H9 (cell line): ENCODE measurements at regions not wholly inside any gene's neighbourhood (a gene's known extent, or its start where the extent isn't known, plus 50 kb on each side); places are given as distances from the start of the nearest gene placed in this dataset.

Experiments
- DNase-seq: peaks from one replicate; pipeline ENCODE4 v3.0.0-alpha.2; 2017
- H2AFZ ChIP-seq: one replicate; pipeline ENCODE4 v1.6.1; 2013; ENCODE audit warnings: mild to moderate bottlenecking, low read length, control low read depth, moderate library complexity
- H2AK5ac ChIP-seq: 2 replicates; pipeline ENCODE4 v1.6.1; 2013; ENCODE audit warnings: low read length, control low read depth, mixed read lengths; ENCODE audit not compliant: insufficient read length
- H2BK120ac ChIP-seq: one replicate; pipeline ENCODE4 v1.6.1; 2013; ENCODE audit warnings: low read depth, mild to moderate bottlenecking, low read length, control low read depth, inconsistent platforms; ENCODE audit not compliant: poor library complexity, severe bottlenecking
- H2BK12ac ChIP-seq: 2 replicates; pipeline ENCODE4 v1.6.1; 2013; ENCODE audit warnings: low read length, control low read depth, mixed read lengths, low read depth; ENCODE audit not compliant: insufficient read length
- H2BK15ac ChIP-seq: 2 replicates; pipeline ENCODE4 v1.6.1; 2013; ENCODE audit warnings: low read depth, low read length, control low read depth
- H2BK20ac ChIP-seq: one replicate; pipeline ENCODE4 v1.6.1; 2013; ENCODE audit warnings: low read depth, mild to moderate bottlenecking, low read length, control low read depth, inconsistent platforms; ENCODE audit not compliant: poor library complexity, severe bottlenecking
- H2BK5ac ChIP-seq: 2 replicates; pipeline ENCODE4 v1.6.1; 2013; ENCODE audit warnings: low read length, control low read depth, mixed read lengths; ENCODE audit not compliant: insufficient read length
- H3K14ac ChIP-seq: 2 replicates; pipeline ENCODE4 v1.6.1; 2013; ENCODE audit warnings: low read length, control low read depth; ENCODE audit not compliant: insufficient read depth
- H3K18ac ChIP-seq: 2 replicates; pipeline ENCODE4 v1.6.1; 2013; ENCODE audit warnings: low read depth, mild to moderate bottlenecking, mixed read lengths, low read length, control low read depth; ENCODE audit not compliant: insufficient read length
- H3K23ac ChIP-seq: 2 replicates; pipeline ENCODE4 v1.6.1; 2013; ENCODE audit warnings: low read length, control low read depth, mixed read lengths, low read depth; ENCODE audit not compliant: insufficient read length
- H3K23me2 ChIP-seq: 2 replicates; pipeline ENCODE4 v1.6.1; 2013; ENCODE audit warnings: low read depth, mild to moderate bottlenecking, mixed read lengths, low read length, control low read depth; ENCODE audit not compliant: insufficient read length, poor library complexity, severe bottlenecking
- H3K27ac ChIP-seq: 2 replicates; pipeline ENCODE4 v1.5.1; 2013; ENCODE audit warnings: low read length, control low read depth, mixed read lengths, low read depth; ENCODE audit not compliant: insufficient read length
- H3K27me3 ChIP-seq: 2 replicates; pipeline ENCODE4 v1.6.1; 2013; ENCODE audit warnings: low read length, control low read depth, inconsistent platforms; ENCODE audit not compliant: insufficient read depth
- H3K4ac ChIP-seq: 2 replicates; pipeline ENCODE4 v1.6.1; 2013; ENCODE audit warnings: low read depth, mild to moderate bottlenecking, control low read depth, inconsistent platforms, low read length, moderate library complexity
- H3K4me1 ChIP-seq: 2 replicates; pipeline ENCODE4 v1.6.1; 2013; ENCODE audit warnings: low read length, control low read depth, inconsistent platforms; ENCODE audit not compliant: insufficient read depth
- H3K4me2 ChIP-seq: 2 replicates; pipeline ENCODE4 v1.6.1; 2013; ENCODE audit warnings: low read length, control low read depth, mixed read lengths; ENCODE audit not compliant: insufficient read length, insufficient read depth
- H3K56ac ChIP-seq: 2 replicates; pipeline ENCODE4 v1.6.1; 2013; ENCODE audit warnings: low read depth, mild to moderate bottlenecking, mixed read lengths, low read length, control low read depth; ENCODE audit not compliant: insufficient read length
- H3K79me1 ChIP-seq: 2 replicates; pipeline ENCODE4 v1.6.1; 2013; ENCODE audit warnings: low read depth, mild to moderate bottlenecking, moderate library complexity, low read length, control low read depth, inconsistent platforms; ENCODE audit not compliant: insufficient read depth, poor library complexity, severe bottlenecking
- H3K79me2 ChIP-seq: 2 replicates; pipeline ENCODE4 v1.6.1; 2013; ENCODE audit warnings: low read length, control low read depth, inconsistent platforms; ENCODE audit not compliant: insufficient read depth
- H3K9ac ChIP-seq: 2 replicates; pipeline ENCODE4 v1.6.1; 2013; ENCODE audit warnings: low read length, control low read depth, mixed read lengths; ENCODE audit not compliant: insufficient read length; ENCODE audit errors: extremely low read depth
- H3K9me3 ChIP-seq: one replicate; pipeline ENCODE4 v1.6.1; 2013; ENCODE audit warnings: low read depth, low read length, inconsistent platforms; ENCODE audit not compliant: control insufficient read depth
- H3T11ph ChIP-seq: one replicate; pipeline ENCODE4 v1.6.1; 2013; ENCODE audit warnings: mild to moderate bottlenecking, low read length, control low read depth, inconsistent platforms
- H4K20me1 ChIP-seq: one replicate; pipeline ENCODE4 v1.6.1; 2013; ENCODE audit not compliant: control insufficient read depth, insufficient read length, insufficient read depth
- H4K5ac ChIP-seq: 2 replicates; pipeline ENCODE4 v1.6.1; 2013; ENCODE audit warnings: low read depth, mild to moderate bottlenecking, mixed read lengths, low read length, control low read depth; ENCODE audit not compliant: insufficient read length
- H4K8ac ChIP-seq: replicated peaks from 2 replicates; pipeline ENCODE4 v1.6.1; 2013; ENCODE audit warnings: low read length, control low read depth, mixed read lengths, low read depth; ENCODE audit not compliant: insufficient read length
- H4K91ac ChIP-seq: 2 replicates; pipeline ENCODE4 v1.6.1; 2013; ENCODE audit warnings: low read depth, mild to moderate bottlenecking, moderate library complexity, mixed read lengths, low read length, control low read depth; ENCODE audit not compliant: insufficient read length
- H3K27ac Mint-ChIP-seq, 3 experiments: 2 replicates in 2 of 3; 3 replicates in 1 of 3; pipeline ENCODE4 v1.8.0; 2020 to 2021; ENCODE audit warnings: mixed read lengths in 3 of 3, mild to moderate bottlenecking in 1 of 3, moderate library complexity in 1 of 3
- H3K27me3 Mint-ChIP-seq: 2 replicates; pipeline ENCODE4 v1.8.0; 2021; ENCODE audit warnings: low read depth, mild to moderate bottlenecking, moderate library complexity, mixed read lengths
- H3K36me3 Mint-ChIP-seq, 3 experiments: 2 replicates in 2 of 3; 3 replicates in 1 of 3; pipeline ENCODE4 v1.8.0; 2020 to 2021; ENCODE audit warnings: low read depth in 3 of 3, mixed read lengths in 3 of 3; ENCODE audit not compliant: insufficient read depth in 1 of 3
- H3K4me1 Mint-ChIP-seq, 2 experiments: 2 replicates each; pipeline ENCODE4 v1.8.0; 2020; ENCODE audit warnings: mixed read lengths in 2 of 2
- H3K4me3 Mint-ChIP-seq, 2 experiments: 2 replicates in 1 of 2; 3 replicates in 1 of 2; pipeline ENCODE4 v1.8.0; 2020 to 2021; ENCODE audit warnings: mild to moderate bottlenecking in 2 of 2, mixed read lengths in 2 of 2, moderate library complexity in 1 of 2
- H3K9me3 Mint-ChIP-seq, 2 experiments: 2 replicates in 1 of 2; 3 replicates in 1 of 2; pipeline ENCODE4 v1.8.0; 2020; ENCODE audit warnings: mild to moderate bottlenecking in 2 of 2, mixed read lengths in 2 of 2, moderate library complexity in 1 of 2
- CTCF ChIP-seq: fragments of 200-600 bp; sonication (generic); conservative IDR thresholded peaks from 3 replicates; pipeline ENCODE4 v1.8.0; 2021; ENCODE audit warnings: antibody characterized with exemption, mild to moderate bottlenecking
- WGBS: extraction: QIAGEN DNeasy Blood & Tissue Kit; methylation state at CpG from one replicate; pipeline ENCODE4 v1.1.7; 2013; ENCODE audit warnings: missing lambda C conversion rate, low lambda C conversion rate, mixed read lengths; ENCODE audit not compliant: insufficient read length; ENCODE audit errors: extremely low coverage; 5-methylcytosine and 5-hydroxymethylcytosine counted together

- Mint-ChIP-seq H3K27me3 (no peaks in the 10 kb centered on the region), H3K4me1 (peaks cover 15 to 20% of the 10 kb centered on the region in 2 experiments), H3K9me3 (peaks cover 24 to 33% of the 10 kb centered on the region in 2 experiments), H3K4me3 (no peak overlapping the region), H3K36me3 (peaks cover 15 to 47% (median 27%) of the 10 kb centered on the region in 3 experiments), H3K27ac (no peak overlapping the region)
- no peak overlapping the region for H3K23ac ChIP-seq
- H2BK20ac ChIP-seq = no peak overlapping the region
- H4K91ac ChIP-seq = no peak overlapping the region
- peaks cover 4% of the 10 kb centered on the region; the same call in 1 of the 2 replicates for H3K4me1 ChIP-seq
- no peak overlapping the region for H3K9ac ChIP-seq
- no peak overlapping the region for H2BK12ac ChIP-seq
- no peaks in the 10 kb centered on the region for H3K79me2 ChIP-seq
- no peak overlapping the region for H2AFZ ChIP-seq
- no peak for DNase-seq
- H4K5ac ChIP-seq = no peak overlapping the region
- H3K56ac ChIP-seq = no peak overlapping the region
- H3K9me3 ChIP-seq = no peaks in the 10 kb centered on the region
- H3K27me3 ChIP-seq = no peaks in the 10 kb centered on the region
- H4K8ac ChIP-seq = no peak overlapping the region
- H3T11ph ChIP-seq = no peak overlapping the region
- no peaks in the 10 kb centered on the region for H3K79me1 ChIP-seq
- no peak overlapping the region for H3K14ac ChIP-seq
- no peaks in the 10 kb centered on the region for H4K20me1 ChIP-seq
- H3K4ac ChIP-seq = no peak overlapping the region
- no peak overlapping the region for H3K18ac ChIP-seq
- H3K4me2 ChIP-seq = no peak overlapping the region
- H2BK120ac ChIP-seq = no peak overlapping the region
- no peak overlapping the region for H2BK5ac ChIP-seq
- no peak overlapping the region for H3K27ac ChIP-seq
- no peaks in the 10 kb centered on the region for H3K23me2 ChIP-seq
- TF ChIP-seq CTCF = no peak
- no peak overlapping the region for H2BK15ac ChIP-seq
- no CpG with 5 or more reads among the region's 3 CpGs for WGBS
- no peak overlapping the region for H2AK5ac ChIP-seq
These were observed 207.6 kb upstream of the PRICKLE2 start for GRCh38 chr3:64432870-64433269.
